CD4-positive, alpha-beta T cell (primary cell): ENCODE measurements at regions not wholly inside any gene's neighbourhood (a gene's known extent, or its start where the extent isn't known, plus 50 kb on each side); places are given as distances from the start of the nearest gene placed in this dataset.

Source experiments
- ATAC-seq: fragments of 200-7000 bp; cut with Tn5 transposase; one replicate; pipeline ENCODE4 v1.10.0; 2022; ENCODE audit warnings: mild to moderate bottlenecking; ENCODE audit not compliant: poor library complexity
- CTCF ChIA-PET: fragments of 350-600 bp; sonication (Branson Sonifier 250); formaldehyde crosslinking; loops from one replicate; lab custom pipeline; 2021; ENCODE audit warnings: antibody characterized with exemption, inconsistent platforms; lab: Charles Lee
- POLR2A ChIA-PET: fragments of 350-600 bp; sonication (Branson Sonifier 250); formaldehyde crosslinking; loops from one replicate; lab custom pipeline; 2021; ENCODE audit warnings: antibody characterized with exemption, inconsistent platforms; lab: Charles Lee
- DNase-seq, 14 experiments: peaks; one replicate each; pipeline ENCODE4 v3.0.0-alpha.2; 2013 to 2020; ENCODE audit warnings: mixed read lengths in 2 of 14
- H3K27ac ChIP-seq, 2 donors: one replicate each; pipeline versions ENCODE4 v1.5.1 to v1.7.0; 2013; ENCODE audit warnings: low read length in 2 of 2, low read depth in 1 of 2, mild to moderate bottlenecking in 1 of 2
- H3K27me3 ChIP-seq, 2 experiments: 1 replicate in 1 of 2; 2 replicates in 1 of 2; pipeline versions ENCODE4 v1.6.1 to v1.7.0; 2013; ENCODE audit warnings: low read length in 2 of 2, control low read depth in 1 of 2, mild to moderate bottlenecking in 1 of 2, moderate library complexity in 1 of 2; ENCODE audit not compliant: insufficient read depth in 2 of 2, control insufficient read depth in 1 of 2
- H3K36me3 ChIP-seq: one replicate; pipeline ENCODE4 v1.6.1; 2013; ENCODE audit warnings: low read length, control low read depth; ENCODE audit not compliant: insufficient read depth
- H3K4me1 ChIP-seq: one replicate; pipeline ENCODE4 v1.6.1; 2013; ENCODE audit warnings: low read length, control low read depth; ENCODE audit not compliant: insufficient read depth
- H3K4me3 ChIP-seq: one replicate; pipeline ENCODE4 v1.5.1; 2013; ENCODE audit warnings: mild to moderate bottlenecking, low read length, moderate library complexity
- H3K9me3 ChIP-seq, 2 experiments: 1 replicate in 1 of 2; 2 replicates in 1 of 2; pipeline versions ENCODE4 v1.6.1 to v1.7.0; 2013; ENCODE audit warnings: low read length in 2 of 2, mild to moderate bottlenecking in 2 of 2, control low read depth in 1 of 2, moderate library complexity in 1 of 2; ENCODE audit not compliant: control insufficient read depth in 1 of 2, insufficient read depth in 1 of 2
- H3K27ac Mint-ChIP-seq: one replicate; pipeline ENCODE4 v1.8.0; 2020; ENCODE audit warnings: mixed read lengths
- H3K27me3 Mint-ChIP-seq: one replicate; pipeline ENCODE4 v1.8.0; 2021; ENCODE audit warnings: mixed read lengths
- H3K36me3 Mint-ChIP-seq: one replicate; pipeline ENCODE4 v1.8.0; 2021; ENCODE audit warnings: low read depth, mixed read lengths
- H3K4me1 Mint-ChIP-seq: one replicate; pipeline ENCODE4 v1.8.0; 2021; ENCODE audit warnings: low read depth, mixed read lengths
- H3K4me3 Mint-ChIP-seq: one replicate; pipeline ENCODE4 v1.8.0; 2020; ENCODE audit warnings: mild to moderate bottlenecking, mixed read lengths
- H3K9me3 Mint-ChIP-seq: one replicate; pipeline ENCODE4 v1.8.0; 2020; ENCODE audit warnings: mixed read lengths
- intact Hi-C, 2 experiments: fragments of 100-400 bp; cut with DNase I in 1 of 2; cut with micrococcal nuclease in 1 of 2; formaldehyde crosslinking; loops; one replicate each; pipeline versions ENCODE4 v1.15.1 to v1.9.0; 2023 to 2025; cut with DNase I, micrococcal nuclease
- TF ChIP-seq, protein P1 (sequence below): fragments of 200-600 bp; IDR thresholded peaks from one replicate; pipeline ENCODE4 v1.8.0; 2022; ENCODE audit warnings: antibody characterized with exemption, mild to moderate bottlenecking

DNA sequence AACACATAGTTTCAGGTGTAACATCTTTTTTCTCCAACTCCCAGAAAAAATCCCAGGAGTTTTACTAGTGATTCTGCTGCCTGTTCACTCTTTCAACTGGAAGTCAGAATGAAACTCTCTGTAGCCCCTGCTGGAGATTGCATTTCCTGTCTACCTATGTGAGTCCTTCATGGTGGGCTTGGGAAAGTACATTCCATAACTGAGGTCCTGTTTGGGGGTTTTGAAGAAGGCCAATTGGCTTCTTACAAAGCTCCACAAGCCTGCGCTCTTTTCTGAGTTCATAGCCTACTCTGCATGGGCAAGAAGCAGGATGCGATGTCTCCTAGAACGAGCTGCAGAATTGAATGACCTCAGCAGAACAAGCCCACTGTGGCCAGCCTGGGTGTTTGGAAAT is 86.7 kb downstream of the LYZL2 start:
- no peaks in the 10 kb centered on the region for H3K36me3 ChIP-seq
- no peaks in the 10 kb centered on the region for H3K4me1 ChIP-seq
- Mint-ChIP-seq H3K4me1 (no peaks in the 10 kb centered on the region), H3K27me3 (no peaks in the 10 kb centered on the region), H3K27ac (no peak overlapping the region), H3K36me3 (no peaks in the 10 kb centered on the region), H3K9me3 (no peaks in the 10 kb centered on the region), H3K4me3 (no peak overlapping the region)
- no peak for ATAC-seq
- no peak overlapping the region for H3K4me3 ChIP-seq
- H3K9me3 ChIP-seq: no peaks in the 10 kb centered on the region
- H3K27me3 ChIP-seq: no peaks in the 10 kb centered on the region
- DNase-seq: no peak
- CTCF ChIA-PET: no interaction called here
- TF ChIP-seq, protein P1, sequence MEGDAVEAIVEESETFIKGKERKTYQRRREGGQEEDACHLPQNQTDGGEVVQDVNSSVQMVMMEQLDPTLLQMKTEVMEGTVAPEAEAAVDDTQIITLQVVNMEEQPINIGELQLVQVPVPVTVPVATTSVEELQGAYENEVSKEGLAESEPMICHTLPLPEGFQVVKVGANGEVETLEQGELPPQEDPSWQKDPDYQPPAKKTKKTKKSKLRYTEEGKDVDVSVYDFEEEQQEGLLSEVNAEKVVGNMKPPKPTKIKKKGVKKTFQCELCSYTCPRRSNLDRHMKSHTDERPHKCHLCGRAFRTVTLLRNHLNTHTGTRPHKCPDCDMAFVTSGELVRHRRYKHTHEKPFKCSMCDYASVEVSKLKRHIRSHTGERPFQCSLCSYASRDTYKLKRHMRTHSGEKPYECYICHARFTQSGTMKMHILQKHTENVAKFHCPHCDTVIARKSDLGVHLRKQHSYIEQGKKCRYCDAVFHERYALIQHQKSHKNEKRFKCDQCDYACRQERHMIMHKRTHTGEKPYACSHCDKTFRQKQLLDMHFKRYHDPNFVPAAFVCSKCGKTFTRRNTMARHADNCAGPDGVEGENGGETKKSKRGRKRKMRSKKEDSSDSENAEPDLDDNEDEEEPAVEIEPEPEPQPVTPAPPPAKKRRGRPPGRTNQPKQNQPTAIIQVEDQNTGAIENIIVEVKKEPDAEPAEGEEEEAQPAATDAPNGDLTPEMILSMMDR: no peak
- H3K27ac ChIP-seq: no peak overlapping the region
- POLR2A ChIA-PET: no interaction called here
- intact Hi-C loops: no loop called here

DNA sequence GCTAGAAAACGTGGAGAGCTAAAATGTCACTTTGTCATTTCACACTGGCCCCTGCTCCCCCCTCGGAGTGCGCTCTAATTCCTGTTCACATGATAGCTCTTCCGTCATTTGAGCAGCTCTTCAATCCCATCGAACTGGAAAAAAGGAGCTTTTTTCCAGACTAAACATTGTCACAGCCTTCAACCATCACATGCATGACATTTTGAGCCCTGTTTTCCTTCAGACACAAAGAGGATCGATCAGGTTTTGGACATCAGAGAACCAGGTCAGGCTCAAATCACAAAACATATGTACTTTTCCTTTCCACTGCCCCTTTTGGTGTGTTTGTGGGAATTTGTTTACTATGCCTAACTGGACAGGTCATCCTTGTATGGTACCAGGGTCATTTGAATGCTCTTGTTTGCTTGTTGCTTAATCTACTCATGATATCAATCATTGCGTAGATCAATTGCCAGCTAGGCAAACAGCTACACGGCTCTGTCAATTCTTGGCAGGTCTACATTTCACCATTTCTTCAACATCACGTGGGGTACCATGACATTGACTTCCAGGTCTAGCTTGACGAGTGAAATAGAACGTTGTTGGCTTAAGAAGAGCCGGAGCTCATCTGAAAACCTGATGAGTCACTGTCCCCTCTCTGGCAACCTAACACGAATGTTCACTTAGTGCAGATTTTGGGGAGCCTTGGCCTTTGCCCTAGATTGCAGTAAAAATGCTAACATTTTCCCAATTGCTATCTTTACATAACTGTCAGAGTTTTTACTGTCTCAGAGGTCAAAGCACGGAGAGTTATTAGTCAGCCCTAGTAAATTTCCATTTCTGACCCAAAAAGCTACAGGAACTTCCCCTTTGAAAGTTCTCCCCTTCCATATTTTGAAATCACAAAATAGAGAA is 87.3 kb downstream of the LYZL2 start:
- H3K4me1 Mint-ChIP-seq: no peaks in the 10 kb centered on the region
- Histone ChIP-seq H3K4me3 (no peak overlapping the region), H3K27me3 (no peaks in the 10 kb centered on the region), H3K4me1 (no peaks in the 10 kb centered on the region), H3K9me3 (no peaks in the 10 kb centered on the region), H3K36me3 (no peaks in the 10 kb centered on the region), H3K27ac (no peak overlapping the region)
- ATAC-seq: no peak
- CTCF ChIA-PET: interaction anchor here (0.6 kb wide), 1 partner anchor 161 kb away, joined by 3 read pairs; no protein-coding TSS in a partner anchor
- no peaks in the 10 kb centered on the region for H3K27me3 Mint-ChIP-seq
- no peaks in the 10 kb centered on the region for H3K9me3 Mint-ChIP-seq
- DNase-seq: peak in 2 of 14 experiments; percentile 59 to 69
- no peaks in the 10 kb centered on the region for H3K36me3 Mint-ChIP-seq
- POLR2A ChIA-PET: no interaction called here
- intact Hi-C loops: no loop called here
- TF ChIP-seq, protein P1: no peak
- no peak overlapping the region for H3K27ac Mint-ChIP-seq
- no peak overlapping the region for H3K4me3 Mint-ChIP-seq

DNA sequence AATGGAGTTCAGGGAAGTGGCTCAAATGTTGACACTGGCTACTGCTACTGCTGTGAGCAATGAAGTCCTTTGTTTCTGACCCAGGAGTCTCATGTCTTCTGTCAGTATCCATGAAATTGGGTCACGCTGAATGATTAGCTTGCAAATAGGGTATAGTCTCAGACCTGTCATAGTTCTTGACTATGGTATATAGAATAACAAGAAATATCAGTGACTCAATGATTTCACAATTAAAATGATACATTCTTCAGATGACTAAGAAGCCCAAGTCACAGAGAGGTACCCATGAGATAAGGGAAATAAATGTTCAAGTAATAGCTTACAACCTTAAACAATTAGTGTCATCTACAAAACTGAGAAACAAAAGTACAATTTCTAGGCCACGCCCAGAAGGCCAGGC is 89.3 kb downstream of the LYZL2 start:
- Mint-ChIP-seq H3K4me1 (no peaks in the 10 kb centered on the region), H3K27ac (no peak overlapping the region), H3K36me3 (no peaks in the 10 kb centered on the region), H3K9me3 (no peaks in the 10 kb centered on the region), H3K27me3 (no peaks in the 10 kb centered on the region), H3K4me3 (no peak overlapping the region)
- H3K36me3 ChIP-seq: no peaks in the 10 kb centered on the region
- H3K27me3 ChIP-seq: no peaks in the 10 kb centered on the region
- no peaks in the 10 kb centered on the region for H3K4me1 ChIP-seq
- no peaks in the 10 kb centered on the region for H3K9me3 ChIP-seq
- ATAC-seq (no peak), DNase-seq (peak in 1 of 14 experiments; percentile 37)
- TF ChIP-seq, protein P1: no peak
- intact Hi-C loops: no loop called here
- no peak overlapping the region for H3K4me3 ChIP-seq
- ChIA-PET POLR2A (interaction anchor here (0.6 kb wide), 1 partner anchor 19 kb away, joined by 3 read pairs; no protein-coding TSS in a partner anchor), CTCF (no interaction called here)
- H3K27ac ChIP-seq: no peak overlapping the region
